ENCODE measurements at regions not wholly inside any gene's neighbourhood (a gene's known extent, or its start where the extent isn't known, plus 50 kb on each side); places are given as distances from the start of the nearest gene placed in this dataset.
A peak's percentile ranks its signal among the peaks of the same experiment; 100 is the strongest.

DNA sequence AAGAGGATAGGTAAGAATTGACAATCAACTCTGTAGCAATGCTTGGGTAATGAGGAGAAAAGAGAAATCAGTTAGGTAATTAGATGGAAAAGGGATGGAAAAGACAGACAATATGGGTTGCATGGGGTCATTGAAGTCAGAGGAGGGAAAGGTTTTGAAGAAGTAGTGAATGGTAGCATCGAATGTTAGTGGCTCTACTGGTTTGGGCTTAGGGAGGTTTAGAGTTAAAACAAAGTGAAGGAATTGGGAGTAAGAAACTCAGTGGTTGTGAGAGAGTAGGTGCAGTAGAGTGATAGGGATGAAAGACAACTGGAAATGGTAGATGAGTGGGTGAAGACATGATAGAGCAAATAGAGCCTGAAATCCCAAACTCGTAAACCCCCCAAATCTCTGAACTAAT lies 140.1 kb upstream of the ZFP64 start:
- DNase-seq (ENCODE audit: low read depth): no peak
- TF ChIP-seq, protein P1, sequence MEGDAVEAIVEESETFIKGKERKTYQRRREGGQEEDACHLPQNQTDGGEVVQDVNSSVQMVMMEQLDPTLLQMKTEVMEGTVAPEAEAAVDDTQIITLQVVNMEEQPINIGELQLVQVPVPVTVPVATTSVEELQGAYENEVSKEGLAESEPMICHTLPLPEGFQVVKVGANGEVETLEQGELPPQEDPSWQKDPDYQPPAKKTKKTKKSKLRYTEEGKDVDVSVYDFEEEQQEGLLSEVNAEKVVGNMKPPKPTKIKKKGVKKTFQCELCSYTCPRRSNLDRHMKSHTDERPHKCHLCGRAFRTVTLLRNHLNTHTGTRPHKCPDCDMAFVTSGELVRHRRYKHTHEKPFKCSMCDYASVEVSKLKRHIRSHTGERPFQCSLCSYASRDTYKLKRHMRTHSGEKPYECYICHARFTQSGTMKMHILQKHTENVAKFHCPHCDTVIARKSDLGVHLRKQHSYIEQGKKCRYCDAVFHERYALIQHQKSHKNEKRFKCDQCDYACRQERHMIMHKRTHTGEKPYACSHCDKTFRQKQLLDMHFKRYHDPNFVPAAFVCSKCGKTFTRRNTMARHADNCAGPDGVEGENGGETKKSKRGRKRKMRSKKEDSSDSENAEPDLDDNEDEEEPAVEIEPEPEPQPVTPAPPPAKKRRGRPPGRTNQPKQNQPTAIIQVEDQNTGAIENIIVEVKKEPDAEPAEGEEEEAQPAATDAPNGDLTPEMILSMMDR (IDR thresholded peaks at IDR 0.05; ENCODE audit: insufficient read depth, low read length): no peak
- no peak overlapping the region for H3K4me3 ChIP-seq (ENCODE audit: low read depth, low read length)

DNA sequence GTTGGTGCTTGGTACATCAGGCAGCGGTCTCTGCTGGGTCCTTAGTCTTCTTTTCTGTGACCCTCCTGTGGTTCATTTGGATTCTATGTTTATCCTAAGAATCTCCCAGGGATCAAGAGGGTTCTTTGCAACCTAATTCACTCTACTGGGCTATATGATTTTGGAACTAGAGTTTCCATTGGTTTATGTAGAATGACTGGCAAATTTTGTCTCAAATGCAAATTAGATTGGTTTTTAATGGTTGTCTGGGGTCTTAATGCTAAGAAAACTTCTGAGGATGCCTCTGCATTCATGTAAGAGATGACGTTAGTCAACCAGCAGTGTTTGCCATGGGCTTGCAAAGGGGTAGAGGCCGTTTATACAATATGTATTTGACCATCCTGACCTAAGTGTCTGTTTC lies 129.8 kb upstream of the ZFP64 start:
- TF ChIP-seq, protein P1 (IDR thresholded peaks at IDR 0.05; ENCODE audit: insufficient read depth, low read length): no peak
- no peak overlapping the region for H3K4me3 ChIP-seq (ENCODE audit: low read depth, low read length)
- no peak for DNase-seq (ENCODE audit: low read depth)

DNA sequence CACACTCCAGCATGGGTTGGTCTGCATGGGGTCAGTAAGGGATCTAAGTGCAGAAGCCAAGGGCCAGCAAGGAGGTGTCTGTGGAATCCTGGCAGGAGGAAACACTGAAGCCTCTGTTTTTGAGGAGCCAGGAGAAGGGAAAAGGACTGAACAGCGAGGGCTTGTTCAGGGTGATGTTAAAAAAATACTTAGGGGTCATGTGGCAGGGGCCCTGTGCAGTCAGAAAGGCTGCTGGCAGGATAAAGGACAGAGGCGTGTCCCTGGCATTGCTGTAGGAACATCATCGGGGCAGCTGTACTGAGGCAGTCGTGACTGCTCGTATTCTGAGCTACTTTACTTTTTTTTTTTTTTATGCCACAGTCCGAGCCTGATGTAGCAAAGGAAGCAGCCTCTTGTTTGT lies 127.1 kb upstream of the ZFP64 start:
- DNase-seq (ENCODE audit: low read depth): no peak

DNA sequence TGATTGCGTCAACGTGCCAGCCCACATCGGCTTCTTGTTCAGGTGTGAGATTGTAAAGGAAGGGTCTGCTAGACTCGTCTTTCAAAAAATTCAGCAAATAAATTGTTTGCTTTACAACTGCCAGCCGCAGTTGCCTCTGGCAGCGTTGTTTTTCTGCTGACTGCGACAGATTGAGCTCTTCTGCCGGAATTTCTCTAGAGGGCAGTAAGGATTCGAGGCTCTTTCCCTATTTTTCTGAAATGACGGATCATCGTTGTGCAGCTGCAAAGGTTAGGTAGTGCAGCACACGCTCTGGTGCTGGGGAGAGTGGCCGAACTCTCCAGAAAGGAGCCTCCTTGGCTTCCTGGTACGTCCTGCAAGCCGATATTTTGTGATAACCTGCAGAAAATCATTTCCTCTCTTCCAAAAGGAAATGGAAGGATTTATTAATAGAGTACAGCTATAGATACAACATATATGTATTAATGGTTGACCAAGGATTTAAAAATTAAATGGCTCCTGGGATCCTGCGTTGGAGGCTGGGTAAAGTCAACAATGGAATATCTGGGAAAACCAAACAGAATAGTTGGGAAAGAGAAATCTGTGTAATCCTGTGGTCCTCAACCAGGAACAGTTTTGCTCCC lies 121.9 kb upstream of the ZFP64 start:
- peak; percentile 13 for DNase-seq (ENCODE audit: low read depth)
- TF ChIP-seq, protein P1 (IDR thresholded peaks at IDR 0.05; ENCODE audit: insufficient read depth, low read length): peak; percentile 32
- H3K4me3 ChIP-seq (ENCODE audit: low read depth, low read length): no peak overlapping the region

More for the DNA sequence above, 127.1 kb upstream of the ZFP64 start:
- TF ChIP-seq, protein P1 (IDR thresholded peaks at IDR 0.05; ENCODE audit: insufficient read depth, low read length): no peak
- no peak overlapping the region for H3K4me3 ChIP-seq (ENCODE audit: low read depth, low read length)

DNA sequence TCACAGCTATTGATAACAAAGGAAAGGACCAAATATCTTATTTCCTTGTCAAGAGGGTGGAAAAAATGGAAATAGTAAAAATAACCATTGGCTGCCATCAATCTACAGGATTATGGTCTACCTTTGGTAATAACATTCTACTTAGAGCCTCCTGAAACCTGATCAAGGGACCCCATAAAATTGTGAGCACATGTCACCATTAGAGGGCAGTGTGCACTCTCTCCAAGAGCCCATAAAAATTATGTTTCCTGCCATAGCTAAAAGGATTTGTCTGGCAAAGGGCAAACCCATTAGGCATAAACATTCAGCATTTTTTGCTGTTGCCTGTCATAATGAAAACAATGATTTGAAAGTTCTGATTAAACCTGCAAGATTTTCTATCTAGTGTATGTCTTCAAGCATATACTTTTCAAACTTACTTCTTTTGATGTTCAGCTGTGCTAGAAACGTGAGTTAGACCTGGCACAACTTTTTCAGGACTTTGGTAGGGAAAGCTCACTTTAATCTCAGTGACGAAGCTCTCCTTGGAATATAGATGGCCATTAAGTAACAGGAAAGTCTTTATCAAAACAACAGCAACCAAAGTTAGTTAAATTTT lies 120.7 kb upstream of the ZFP64 start:
- peak; percentile 63 for DNase-seq (ENCODE audit: low read depth)
- TF ChIP-seq, protein P1 (IDR thresholded peaks at IDR 0.05; ENCODE audit: insufficient read depth, low read length): peak; percentile 71
- H3K4me3 ChIP-seq (ENCODE audit: low read depth, low read length): no peak overlapping the region

DNA sequence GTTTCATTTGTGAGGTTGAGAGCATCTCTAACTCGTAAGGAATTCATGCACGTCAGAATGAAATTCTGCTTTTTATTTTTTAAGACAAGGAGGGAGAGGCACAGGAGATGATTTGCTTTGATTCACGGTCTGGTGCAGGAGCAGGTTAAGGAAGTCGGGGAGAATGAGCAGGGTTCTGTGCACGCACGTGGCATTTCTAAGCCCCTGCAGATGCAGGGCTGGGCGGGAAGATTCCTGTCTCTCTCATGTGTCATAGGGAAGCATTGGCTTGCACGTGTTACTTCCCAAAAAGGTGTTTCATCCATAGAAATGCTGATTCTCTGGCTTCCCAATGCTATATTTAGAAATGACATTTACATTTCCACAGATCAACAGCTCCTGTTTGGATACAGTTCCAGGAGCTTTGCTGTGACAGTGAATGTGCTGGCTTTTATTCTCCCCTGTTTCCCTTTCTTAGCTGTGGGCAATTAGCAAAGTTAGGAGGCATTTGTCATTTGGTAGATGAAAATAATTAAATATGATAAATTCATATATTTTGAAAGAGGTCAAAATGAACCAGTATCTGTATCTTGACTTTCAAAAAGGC lies 119.7 kb upstream of the ZFP64 start:
- H3K4me3 ChIP-seq (ENCODE audit: low read depth, low read length): no peak overlapping the region
- no peak for DNase-seq (ENCODE audit: low read depth)
- TF ChIP-seq, protein P1 (IDR thresholded peaks at IDR 0.05; ENCODE audit: insufficient read depth, low read length): no peak
